ENCODE measurements at regions not wholly inside any gene's neighbourhood (a gene's known extent, or its start where the extent isn't known, plus 50 kb on each side); places are given as distances from the start of the nearest gene placed in this dataset.

GRCh38 chr4:23978002-23978401 lies 88.2 kb upstream of the PPARGC1A start:
- no peak for TF ChIP-seq CTCF (IDR thresholded peaks at IDR 0.05; ENCODE audit: borderline replicate concordance, control extremely low read depth, extremely low read depth, insufficient read depth, missing control alignments)
- in situ Hi-C loops (cut with MboI; ENCODE audit: low sequenced_read_pairs, unreplicated experiment) = no loop called here
- DNase-seq (ENCODE audit: low spot score) = no peak

- no peak for DNase-seq (ENCODE audit: low spot score)
- in situ Hi-C loops (cut with MboI; ENCODE audit: low sequenced_read_pairs, unreplicated experiment) = no loop called here
- TF ChIP-seq CTCF (IDR thresholded peaks at IDR 0.05; ENCODE audit: borderline replicate concordance, control extremely low read depth, extremely low read depth, insufficient read depth, missing control alignments) = no peak
Measured at GRCh38 chr4:23976423-23976822, 86.6 kb upstream of the PPARGC1A start.

- no peak for DNase-seq (ENCODE audit: low spot score)
- in situ Hi-C loops (cut with MboI; ENCODE audit: low sequenced_read_pairs, unreplicated experiment) = no loop called here
- no peak for TF ChIP-seq CTCF (IDR thresholded peaks at IDR 0.05; ENCODE audit: borderline replicate concordance, control extremely low read depth, extremely low read depth, insufficient read depth, missing control alignments)
Measured at GRCh38 chr4:23973308-23973855, 83.5 kb upstream of the PPARGC1A start.

- no peak for TF ChIP-seq CTCF (IDR thresholded peaks at IDR 0.05; ENCODE audit: borderline replicate concordance, control extremely low read depth, extremely low read depth, insufficient read depth, missing control alignments)
- in situ Hi-C loops (cut with MboI; ENCODE audit: low sequenced_read_pairs, unreplicated experiment) = no loop called here
- DNase-seq (ENCODE audit: low spot score) = no peak
Measured at GRCh38 chr4:23972805-23973204, 83.0 kb upstream of the PPARGC1A start.

- TF ChIP-seq CTCF (IDR thresholded peaks at IDR 0.05; ENCODE audit: borderline replicate concordance, control extremely low read depth, extremely low read depth, insufficient read depth, missing control alignments) = no peak
- in situ Hi-C loops (cut with MboI; ENCODE audit: low sequenced_read_pairs, unreplicated experiment) = no loop called here
- no peak for DNase-seq (ENCODE audit: low spot score)
Measured at GRCh38 chr4:23972187-23972586, 82.3 kb upstream of the PPARGC1A start.

- in situ Hi-C loops (cut with MboI; ENCODE audit: low sequenced_read_pairs, unreplicated experiment) = no loop called here
- no peak for DNase-seq (ENCODE audit: low spot score)
- TF ChIP-seq CTCF (IDR thresholded peaks at IDR 0.05; ENCODE audit: borderline replicate concordance, control extremely low read depth, extremely low read depth, insufficient read depth, missing control alignments) = no peak
Measured at GRCh38 chr4:23970201-23970850, 80.5 kb upstream of the PPARGC1A start.
